ES-I3 (cell line): ENCODE measurements at regions not wholly inside any gene's neighbourhood (a gene's known extent, or its start where the extent isn't known, plus 50 kb on each side); places are given as distances from the start of the nearest gene placed in this dataset.
"Not testable (repeated sequence)": the region's sequence is repeated elsewhere in the genome, so short reads cannot be mapped to it uniquely, and the experiment has no call there.

Source experiments
- H3K36me3 ChIP-seq: 2 replicates; pipeline ENCODE4 v1.6.1; 2013; ENCODE audit warnings: mild to moderate bottlenecking, low read length, control low read depth, moderate library complexity; ENCODE audit not compliant: insufficient read depth
- H3K4me1 ChIP-seq: 2 replicates; pipeline ENCODE4 v1.6.1; 2013; ENCODE audit warnings: mild to moderate bottlenecking, control low read depth, low read length; ENCODE audit not compliant: insufficient read depth
- H3K9ac ChIP-seq: 2 replicates; pipeline ENCODE4 v1.6.1; 2013; ENCODE audit warnings: low read depth, mild to moderate bottlenecking, low read length, moderate library complexity
- H3K9me3 ChIP-seq: 2 replicates; pipeline ENCODE4 v1.6.1; 2013; ENCODE audit warnings: mild to moderate bottlenecking, low read length, moderate library complexity; ENCODE audit not compliant: control insufficient read depth, insufficient read depth

DNA sequence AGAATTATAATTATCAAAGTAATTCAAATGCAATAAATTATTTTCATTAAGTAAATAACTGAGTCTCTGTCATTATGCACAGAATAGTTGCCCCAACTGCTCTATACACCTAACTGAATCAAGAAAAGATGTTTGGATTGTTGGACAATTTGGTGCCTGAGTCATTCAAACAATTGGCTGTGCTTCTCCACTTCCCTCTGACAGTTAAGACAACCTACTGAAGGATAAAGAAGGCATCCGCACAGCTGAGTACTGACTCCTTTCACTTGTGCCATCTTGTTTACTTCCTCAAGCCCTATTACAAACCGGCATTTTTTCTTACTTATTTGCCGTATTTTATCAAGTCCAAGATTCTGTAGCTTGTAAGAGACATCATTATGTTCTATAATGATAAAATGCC lies 110.6 kb upstream of the C1QTNF7 start:
- Histone ChIP-seq H3K9me3 (no peaks in the 10 kb centered on the region), H3K36me3 (no peaks in the 10 kb centered on the region), H3K9ac (no peak overlapping the region), H3K4me1 (peaks cover 3% of the 10 kb centered on the region; the same call in 1 of the 2 replicates)

DNA sequence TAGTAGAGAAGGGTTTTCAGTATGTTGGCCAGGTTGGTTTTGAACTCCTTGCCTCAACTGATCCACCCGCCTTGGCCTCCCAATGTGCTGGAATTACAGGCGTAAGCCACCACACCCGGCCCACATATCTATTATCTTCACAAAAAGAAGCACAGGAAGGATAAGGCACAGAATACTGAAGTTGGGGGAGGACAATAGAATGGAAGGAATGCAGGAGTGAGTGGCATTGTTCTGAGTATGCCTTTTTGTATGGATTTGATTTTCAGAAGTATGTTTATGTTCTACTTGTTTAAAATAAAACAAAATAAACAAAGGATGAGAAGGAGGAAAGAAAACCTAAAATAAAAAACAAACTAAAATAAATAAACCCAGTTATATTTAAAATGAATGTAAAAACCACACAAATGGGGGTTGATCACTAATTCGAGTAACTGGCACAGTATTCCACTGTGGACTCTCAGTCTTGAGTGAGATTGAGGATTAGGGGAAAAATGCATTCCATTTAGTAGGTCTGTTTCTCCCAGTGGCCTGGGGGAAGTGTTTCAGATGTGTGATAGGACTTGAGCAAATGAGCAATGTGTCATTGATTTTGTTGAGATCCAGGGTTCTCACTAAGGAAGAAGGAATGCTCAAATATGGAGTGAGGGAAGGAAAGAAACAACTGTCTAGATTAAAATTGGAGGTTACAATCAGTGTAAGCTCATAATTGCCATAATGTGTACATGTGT lies 109.0 kb upstream of the C1QTNF7 start:
- H3K4me1 ChIP-seq, result peaks cover 3% of the 10 kb centered on the region; the same call in 1 of the 2 replicates
- H3K9ac ChIP-seq, result no peak overlapping the region
- no peaks in the 10 kb centered on the region for H3K9me3 ChIP-seq
- H3K36me3 ChIP-seq, result no peaks in the 10 kb centered on the region

DNA sequence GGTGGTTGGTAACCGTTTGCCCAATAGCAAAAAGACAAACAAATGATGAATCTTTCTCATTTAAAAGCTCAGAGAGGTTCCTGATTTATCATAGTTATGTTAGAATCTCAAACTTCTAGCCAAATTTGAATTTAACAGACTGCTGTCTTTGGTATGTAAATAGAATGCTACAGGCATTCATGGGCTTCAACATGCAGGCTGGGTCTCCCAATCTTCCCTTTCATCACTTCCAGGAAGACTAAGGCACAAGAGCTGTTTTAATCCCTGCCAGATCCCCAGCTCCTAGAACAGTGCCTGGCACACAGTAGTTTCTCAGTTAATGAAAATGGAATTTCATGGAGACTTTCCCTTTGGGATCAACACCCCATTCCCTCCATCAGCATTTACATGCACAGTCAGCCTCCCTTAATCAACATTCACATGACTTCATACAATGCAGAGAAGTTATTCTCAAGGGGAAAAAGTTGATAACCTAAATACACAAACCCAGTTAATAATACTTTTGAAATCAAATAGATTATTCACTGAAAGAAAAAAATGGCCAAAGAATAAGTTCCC lies 107.6 kb upstream of the C1QTNF7 start:
- Histone ChIP-seq H3K9me3 (no peaks in the 10 kb centered on the region), H3K9ac (no peak overlapping the region), H3K36me3 (no peaks in the 10 kb centered on the region), H3K4me1 (peaks cover 3% of the 10 kb centered on the region; the same call in 1 of the 2 replicates)

DNA sequence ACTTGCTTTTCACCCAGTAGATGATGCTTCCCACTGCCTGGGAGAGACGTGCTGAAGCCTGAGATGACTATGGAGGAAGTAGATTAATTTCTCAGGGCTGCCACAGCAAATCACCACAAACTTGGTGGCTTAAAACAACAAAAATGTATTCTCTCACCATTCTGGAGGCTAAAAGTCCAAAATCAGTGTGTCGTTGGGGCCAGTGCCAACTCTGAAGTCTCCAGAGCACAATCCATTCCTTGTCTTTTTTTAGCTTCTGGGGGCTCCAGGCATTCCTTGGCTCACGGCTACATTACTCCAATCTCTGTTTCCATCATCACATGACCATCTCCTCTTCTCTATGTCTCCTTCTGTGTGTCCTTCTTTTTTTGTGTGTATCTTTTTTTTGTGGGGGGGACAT lies 105.8 kb upstream of the C1QTNF7 start:
- H3K4me1 ChIP-seq, result peaks cover 3% of the 10 kb centered on the region; the same call in 1 of the 2 replicates
- H3K9ac ChIP-seq, result no peak overlapping the region
- H3K9me3 ChIP-seq, result no peaks in the 10 kb centered on the region
- H3K36me3 ChIP-seq, result no peaks in the 10 kb centered on the region

DNA sequence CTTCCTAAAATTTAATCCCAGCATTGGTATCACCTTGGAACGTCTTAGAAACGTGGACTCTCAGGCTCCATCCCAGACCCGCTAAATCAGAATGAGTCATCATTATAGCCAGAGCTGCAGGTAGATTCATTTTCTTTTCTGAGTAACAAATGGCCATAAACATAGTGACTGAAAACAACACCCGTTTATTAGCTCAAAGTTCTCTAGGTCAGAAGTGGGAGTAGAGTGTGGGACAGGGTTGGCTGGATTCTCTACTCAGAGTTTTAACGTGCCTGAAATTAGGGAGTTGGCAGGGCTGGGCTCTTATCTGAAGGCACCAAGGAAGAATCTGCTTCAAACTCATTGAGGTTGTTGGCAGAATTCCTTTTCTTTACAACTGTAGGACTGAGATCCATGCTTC lies 101.8 kb upstream of the C1QTNF7 start:
- no peak overlapping the region for H3K9ac ChIP-seq
- no peaks in the 10 kb centered on the region for H3K36me3 ChIP-seq
- H3K9me3 ChIP-seq, result no peaks in the 10 kb centered on the region; the same call in 1 of the 2 replicates
- no peaks in the 10 kb centered on the region for H3K4me1 ChIP-seq

DNA sequence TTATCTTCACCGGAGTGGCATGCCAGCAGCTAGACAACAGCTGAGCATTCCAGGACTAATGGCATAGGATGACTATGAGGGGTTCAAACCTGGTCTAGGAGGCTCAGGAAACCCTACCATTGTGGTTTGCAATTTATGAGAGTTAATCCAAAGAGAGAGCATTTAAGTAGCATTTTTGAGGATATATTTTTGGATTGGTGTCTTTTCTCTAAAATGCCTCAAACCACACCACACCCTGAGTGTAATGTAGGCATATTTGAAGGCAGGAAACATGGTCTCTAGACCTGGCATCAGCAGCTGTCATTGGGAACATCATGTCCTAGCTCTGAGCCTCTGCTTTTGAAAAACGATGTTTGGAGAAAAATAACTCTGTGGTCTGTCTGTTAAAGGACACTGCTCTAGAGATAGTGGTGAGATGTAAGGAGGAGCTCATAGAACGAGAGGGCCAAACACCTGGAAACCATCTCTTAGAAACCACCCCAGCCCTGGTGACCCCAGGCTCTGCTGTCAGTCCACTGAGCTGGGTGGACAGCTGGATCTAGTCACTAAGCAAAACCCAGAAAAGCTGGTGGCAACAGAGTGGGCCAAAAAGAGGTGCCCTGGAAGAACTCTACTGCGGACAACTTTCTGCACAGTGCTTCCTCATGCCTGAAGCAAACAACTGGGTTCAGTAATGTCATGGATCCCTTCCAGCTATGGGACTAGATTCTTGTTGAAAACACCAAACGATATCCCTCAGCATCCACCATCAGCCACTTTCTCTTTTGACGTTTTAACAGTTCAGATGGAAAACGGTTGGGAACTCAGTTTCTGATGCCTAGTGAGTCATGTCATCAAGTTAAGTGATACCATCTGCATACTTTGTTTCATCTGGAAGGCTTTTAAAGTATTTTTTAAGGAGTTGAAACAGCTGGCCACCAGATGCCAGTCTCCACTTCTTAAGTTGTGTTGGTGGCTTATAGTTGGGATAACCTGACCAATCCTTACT lies 100.2 kb upstream of the C1QTNF7 start:
- Histone ChIP-seq H3K9me3 (no peaks in the 10 kb centered on the region; the same call in 1 of the 2 replicates), H3K36me3 (no peaks in the 10 kb centered on the region), H3K9ac (no peak overlapping the region), H3K4me1 (no peaks in the 10 kb centered on the region)

DNA sequence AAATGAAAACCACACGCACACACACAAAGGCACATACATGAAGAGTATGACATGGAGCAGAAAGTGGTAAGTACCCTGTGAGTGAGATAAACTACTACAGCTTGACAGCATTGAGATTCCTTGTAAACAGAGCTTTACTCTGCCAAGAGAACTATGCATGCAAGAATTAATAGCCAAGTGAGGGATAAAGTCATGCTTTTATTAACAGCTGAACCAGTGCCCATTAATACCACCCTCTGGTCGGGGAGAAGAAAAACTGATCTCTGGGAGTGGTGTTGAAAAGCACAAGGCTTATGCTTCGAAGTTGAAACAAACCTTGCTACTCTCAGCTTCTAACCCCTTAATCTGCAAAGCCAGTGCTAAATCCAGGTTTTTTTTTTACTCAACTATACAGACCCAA lies 95.9 kb upstream of the C1QTNF7 start:
- Histone ChIP-seq H3K4me1 (peaks cover 6% of the 10 kb centered on the region; the same call in 1 of the 2 replicates), H3K9ac (no peak overlapping the region), H3K36me3 (no peaks in the 10 kb centered on the region), H3K9me3 (no peaks in the 10 kb centered on the region; the same call in 1 of the 2 replicates)

DNA sequence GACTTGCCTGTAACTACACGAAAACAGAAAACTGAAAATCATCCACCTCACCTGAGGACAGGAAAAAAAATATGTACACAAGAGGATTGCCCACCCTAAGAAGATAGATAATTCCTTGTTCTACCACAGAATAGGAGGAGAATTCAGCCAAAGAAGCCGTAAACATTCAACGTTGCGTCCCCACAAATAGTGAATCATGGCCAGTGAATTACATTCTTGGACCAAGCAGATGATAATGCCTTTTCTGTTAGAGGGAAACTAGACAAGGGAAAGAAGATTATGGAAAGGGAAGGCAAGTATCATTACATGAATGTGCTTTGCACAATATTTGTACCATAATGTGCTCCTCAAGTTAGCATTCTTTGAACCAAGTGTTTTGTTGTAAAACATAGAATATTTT lies 95.5 kb upstream of the C1QTNF7 start:
- Histone ChIP-seq H3K9me3 (no peaks in the 10 kb centered on the region; the same call in 1 of the 2 replicates), H3K9ac (no peak overlapping the region), H3K4me1 (peaks cover 6% of the 10 kb centered on the region; the same call in 1 of the 2 replicates), H3K36me3 (no peaks in the 10 kb centered on the region)

DNA sequence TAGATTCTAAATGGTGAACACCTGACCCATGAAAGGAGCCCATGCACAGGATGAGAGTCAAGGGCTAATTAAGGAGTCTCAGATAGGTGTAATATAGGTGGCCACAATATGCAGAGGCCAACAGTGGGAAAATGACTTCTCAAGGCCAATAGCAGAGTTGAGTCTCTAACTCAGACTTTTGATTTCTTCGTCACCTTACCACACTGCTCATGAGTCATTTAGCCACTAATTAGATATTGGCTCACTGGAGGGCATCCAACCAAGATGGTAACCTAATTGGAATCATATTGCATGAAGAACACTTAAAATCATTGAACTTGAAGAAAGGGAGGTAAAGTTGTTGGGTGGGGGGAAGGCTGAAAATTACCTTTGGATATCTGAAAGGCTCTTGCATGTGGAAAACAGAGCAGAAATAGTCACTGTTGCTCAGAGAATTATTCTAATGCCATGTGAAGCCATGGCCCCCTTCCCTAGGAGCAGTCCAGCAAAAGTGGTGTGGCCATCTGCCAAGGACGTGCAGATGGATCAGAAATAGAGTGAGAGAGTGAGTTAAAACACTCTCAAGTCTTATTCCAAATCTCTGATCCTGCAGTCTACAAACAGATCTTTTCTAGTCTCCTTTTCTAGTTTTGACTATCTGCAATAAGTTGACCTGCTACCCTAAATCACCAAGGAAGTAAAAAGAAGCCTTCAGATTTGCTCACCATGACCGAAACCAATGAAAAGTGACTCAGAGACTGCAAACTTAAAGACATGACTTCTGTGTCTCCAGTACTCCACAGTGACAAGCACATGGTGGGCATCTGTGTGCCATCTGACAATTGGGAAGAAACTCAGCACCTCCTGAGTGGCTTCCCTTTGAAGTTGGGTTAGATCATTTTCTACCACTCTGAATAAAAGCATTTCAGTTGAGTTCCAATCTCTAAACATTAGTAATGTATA lies 93.9 kb upstream of the C1QTNF7 start:
- Histone ChIP-seq H3K36me3 (no peaks in the 10 kb centered on the region), H3K9me3 (no peaks in the 10 kb centered on the region; the same call in 1 of the 2 replicates), H3K9ac (no peak overlapping the region), H3K4me1 (peaks cover 6% of the 10 kb centered on the region; the same call in 1 of the 2 replicates)

DNA sequence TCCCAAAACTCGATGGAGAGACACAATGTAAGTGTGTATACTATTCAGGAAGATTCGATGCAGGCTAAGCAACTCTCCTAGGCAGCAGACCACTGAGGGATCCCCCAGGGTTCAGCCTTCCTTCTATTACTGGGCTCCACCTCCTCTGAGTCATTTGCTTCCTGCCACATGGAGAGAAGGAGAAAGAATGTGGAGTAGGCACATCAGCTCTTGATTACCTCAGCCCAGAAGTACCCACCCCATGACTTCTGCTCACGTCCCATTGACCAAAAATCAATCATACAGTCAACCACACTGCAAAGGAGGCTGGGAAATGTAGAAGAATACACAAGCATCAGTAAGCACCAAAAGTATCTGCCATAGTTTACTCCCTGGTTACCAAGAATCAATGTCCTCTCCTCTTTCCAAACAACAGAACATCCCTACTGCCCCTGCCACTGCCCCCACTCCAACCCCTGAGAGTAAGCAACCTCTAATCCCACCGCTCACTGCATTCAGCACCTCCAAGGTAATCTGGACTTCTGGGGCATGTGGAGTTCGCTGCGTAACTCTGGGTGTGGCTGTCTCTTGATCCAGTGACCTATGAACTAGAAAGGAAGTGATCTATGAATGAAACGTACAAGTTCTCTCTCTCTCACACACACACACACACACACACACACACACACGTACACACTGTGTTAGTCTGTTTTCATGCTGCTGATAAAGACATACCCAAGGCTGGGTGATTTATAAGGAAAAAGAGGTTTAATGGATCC lies 91.2 kb upstream of the C1QTNF7 start:
- H3K9me3 ChIP-seq, result no peaks in the 10 kb centered on the region
- no peaks in the 10 kb centered on the region for H3K36me3 ChIP-seq
- H3K9ac ChIP-seq, result no peak overlapping the region
- H3K4me1 ChIP-seq, result peaks cover 10% of the 10 kb centered on the region; the same call in 1 of the 2 replicates

DNA sequence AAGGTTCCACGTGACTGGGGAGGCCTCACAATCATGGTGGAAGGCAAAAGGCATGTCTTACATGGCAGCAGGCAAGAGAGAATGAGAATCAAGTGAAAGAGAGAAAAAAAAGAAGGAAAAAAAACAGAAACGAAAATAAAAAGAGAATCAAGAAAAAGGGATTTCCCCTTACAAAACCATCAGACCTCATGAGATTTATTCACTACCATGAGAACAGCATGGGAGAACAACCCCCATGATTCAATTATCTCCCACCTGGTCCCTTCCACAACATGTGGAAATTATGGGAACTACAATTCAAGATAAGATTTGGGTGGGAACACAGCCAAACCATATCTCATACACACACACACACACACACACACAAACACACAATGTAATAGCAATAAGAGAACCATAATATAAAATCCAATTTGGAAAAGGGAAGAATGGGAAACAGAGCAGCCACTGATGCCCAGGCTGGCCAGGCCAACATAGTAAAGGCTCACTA lies 90.6 kb upstream of the C1QTNF7 start:
- H3K9me3 ChIP-seq, H3K36me3 ChIP-seq, H3K9ac ChIP-seq: not testable (repeated sequence)
- peaks cover 12% of the 10 kb centered on the region; the same call in 1 of the 2 replicates for H3K4me1 ChIP-seq

DNA sequence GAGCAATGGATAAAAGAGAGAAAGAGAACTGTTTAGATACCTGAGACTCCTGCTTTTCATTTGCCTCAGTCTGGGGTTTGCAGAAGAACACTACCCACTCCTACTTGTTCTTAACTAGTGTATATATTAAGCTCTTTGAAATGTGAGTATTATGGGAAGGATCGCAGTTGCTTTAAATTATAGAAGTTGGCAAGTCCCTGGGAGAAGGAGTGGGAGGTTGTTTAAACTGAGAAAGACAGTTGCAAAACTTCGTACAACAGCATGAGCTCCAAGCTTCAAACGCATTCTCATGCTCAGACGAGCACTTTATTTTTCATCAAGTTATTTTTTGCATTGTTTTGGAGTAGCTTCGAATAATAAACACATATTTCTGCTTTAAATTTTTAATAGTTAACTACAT lies 88.1 kb upstream of the C1QTNF7 start:
- Histone ChIP-seq H3K9ac (no peak overlapping the region), H3K9me3 (no peaks in the 10 kb centered on the region)

DNA sequence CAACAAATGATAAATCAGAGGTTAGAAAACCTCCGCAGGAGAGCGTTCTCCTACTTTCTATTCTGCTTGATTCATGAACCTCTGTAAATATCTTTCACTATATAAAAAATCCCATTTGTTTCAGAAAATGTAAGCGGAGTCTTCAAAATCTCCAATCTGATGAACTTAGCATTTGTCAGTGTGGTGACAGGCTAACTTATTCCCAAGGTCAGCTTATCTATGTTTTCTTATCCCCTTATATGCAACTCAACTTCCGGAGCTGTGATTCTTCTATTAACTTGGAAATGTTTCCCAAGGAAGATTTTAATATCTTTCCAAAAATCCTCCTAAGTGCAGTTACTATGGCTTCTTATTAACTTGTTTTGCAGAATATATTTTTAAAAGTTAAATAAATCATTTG lies 87.5 kb upstream of the C1QTNF7 start:
- Histone ChIP-seq H3K9ac (no peak overlapping the region), H3K9me3 (no peaks in the 10 kb centered on the region)

More for the DNA sequence above, 88.1 kb upstream of the C1QTNF7 start:
- Histone ChIP-seq H3K36me3 (no peaks in the 10 kb centered on the region), H3K4me1 (peaks cover 13% of the 10 kb centered on the region; the same call in 1 of the 2 replicates)

More for the DNA sequence above, 87.5 kb upstream of the C1QTNF7 start:
- Histone ChIP-seq H3K4me1 (peaks cover 19% of the 10 kb centered on the region; the same call in 1 of the 2 replicates), H3K36me3 (no peaks in the 10 kb centered on the region)
